Nephron (organoid): ENCODE measurements at regions not wholly inside any gene's neighbourhood (a gene's known extent, or its start where the extent isn't known, plus 50 kb on each side); places are given as distances from the start of the nearest gene placed in this dataset.
"Not testable (repeated sequence)": the region's sequence is repeated elsewhere in the genome, so short reads cannot be mapped to it uniquely, and the experiment has no call there.

ENCODE experiments used
- H3K27ac Mint-ChIP-seq, 3 experiments: 2 replicates each; pipeline ENCODE4 v1.8.0; 2020; ENCODE audit warnings: mixed read lengths in 3 of 3, mild to moderate bottlenecking in 2 of 3, moderate library complexity in 1 of 3
- H3K27me3 Mint-ChIP-seq: 2 replicates; pipeline ENCODE4 v1.8.0; 2021; ENCODE audit warnings: low read depth, mild to moderate bottlenecking, moderate library complexity, mixed read lengths
- H3K36me3 Mint-ChIP-seq: 2 replicates; pipeline ENCODE4 v1.8.0; 2020; ENCODE audit warnings: low read depth, mixed read lengths
- H3K4me1 Mint-ChIP-seq: 2 replicates; pipeline ENCODE4 v1.8.0; 2020; ENCODE audit warnings: mixed read lengths
- H3K4me3 Mint-ChIP-seq, 3 experiments: 2 replicates each; pipeline ENCODE4 v1.8.0; 2020; ENCODE audit warnings: mild to moderate bottlenecking in 3 of 3, mixed read lengths in 3 of 3, moderate library complexity in 2 of 3
- H3K9me3 Mint-ChIP-seq: 2 replicates; pipeline ENCODE4 v1.8.0; 2020; ENCODE audit warnings: mixed read lengths
- TF ChIP-seq, protein P1 (sequence below), 3 experiments: fragments of 200-600 bp; sonication (generic); IDR thresholded peaks; one replicate each; pipeline ENCODE4 v1.5.0; 2021; ENCODE audit warnings: antibody characterized with exemption in 3 of 3; ENCODE audit not compliant: unreplicated experiment in 3 of 3

GRCh38 chr5:93997562-93997961, 256.2 kb upstream of the POU5F2 start:
- H3K4me1 Mint-ChIP-seq: no peaks in the 10 kb centered on the region
- H3K36me3 Mint-ChIP-seq: peaks cover 21% of the 10 kb centered on the region
- H3K9me3 Mint-ChIP-seq: peaks cover 13% of the 10 kb centered on the region
- H3K27me3 Mint-ChIP-seq: no peaks in the 10 kb centered on the region
- TF ChIP-seq, protein P1, sequence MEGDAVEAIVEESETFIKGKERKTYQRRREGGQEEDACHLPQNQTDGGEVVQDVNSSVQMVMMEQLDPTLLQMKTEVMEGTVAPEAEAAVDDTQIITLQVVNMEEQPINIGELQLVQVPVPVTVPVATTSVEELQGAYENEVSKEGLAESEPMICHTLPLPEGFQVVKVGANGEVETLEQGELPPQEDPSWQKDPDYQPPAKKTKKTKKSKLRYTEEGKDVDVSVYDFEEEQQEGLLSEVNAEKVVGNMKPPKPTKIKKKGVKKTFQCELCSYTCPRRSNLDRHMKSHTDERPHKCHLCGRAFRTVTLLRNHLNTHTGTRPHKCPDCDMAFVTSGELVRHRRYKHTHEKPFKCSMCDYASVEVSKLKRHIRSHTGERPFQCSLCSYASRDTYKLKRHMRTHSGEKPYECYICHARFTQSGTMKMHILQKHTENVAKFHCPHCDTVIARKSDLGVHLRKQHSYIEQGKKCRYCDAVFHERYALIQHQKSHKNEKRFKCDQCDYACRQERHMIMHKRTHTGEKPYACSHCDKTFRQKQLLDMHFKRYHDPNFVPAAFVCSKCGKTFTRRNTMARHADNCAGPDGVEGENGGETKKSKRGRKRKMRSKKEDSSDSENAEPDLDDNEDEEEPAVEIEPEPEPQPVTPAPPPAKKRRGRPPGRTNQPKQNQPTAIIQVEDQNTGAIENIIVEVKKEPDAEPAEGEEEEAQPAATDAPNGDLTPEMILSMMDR (IDR thresholded peaks at IDR 0.05; ENCODE audit: unreplicated experiment in 3 of 3): no peak
- H3K4me3 Mint-ChIP-seq: no peak overlapping the region
- no peak overlapping the region for H3K27ac Mint-ChIP-seq

DNA sequence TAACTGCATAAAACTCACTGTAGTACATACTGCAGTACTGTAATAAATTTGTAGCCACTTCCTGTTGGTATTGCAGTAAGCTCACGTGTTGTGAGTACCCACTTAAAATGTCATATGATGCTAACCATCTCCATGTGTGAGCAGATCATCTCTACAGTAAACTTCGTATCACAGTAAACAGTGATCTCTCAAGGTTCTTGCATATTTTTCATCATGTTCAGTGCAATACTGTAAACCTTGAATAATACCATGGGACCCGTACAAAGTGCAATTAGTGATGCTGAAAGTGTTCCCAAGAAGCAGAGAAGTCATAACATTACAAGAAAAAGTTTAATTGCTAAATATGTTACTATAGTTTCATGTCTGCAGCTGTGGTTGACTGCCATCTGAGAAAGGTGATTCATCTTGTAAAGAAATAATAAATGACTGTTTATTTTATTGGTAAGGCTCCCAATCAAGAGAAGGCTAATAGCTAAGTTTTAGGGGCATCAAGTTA, 253.8 kb upstream of the POU5F2 start:
- Mint-ChIP-seq H3K36me3 (no peaks in the 10 kb centered on the region), H3K4me1 (no peaks in the 10 kb centered on the region), H3K27ac (no peak overlapping the region), H3K9me3 (no peaks in the 10 kb centered on the region), H3K4me3 (no peak overlapping the region), H3K27me3 (no peaks in the 10 kb centered on the region)
- TF ChIP-seq, protein P1 (IDR thresholded peaks at IDR 0.05; ENCODE audit: unreplicated experiment in 3 of 3): no peak

DNA sequence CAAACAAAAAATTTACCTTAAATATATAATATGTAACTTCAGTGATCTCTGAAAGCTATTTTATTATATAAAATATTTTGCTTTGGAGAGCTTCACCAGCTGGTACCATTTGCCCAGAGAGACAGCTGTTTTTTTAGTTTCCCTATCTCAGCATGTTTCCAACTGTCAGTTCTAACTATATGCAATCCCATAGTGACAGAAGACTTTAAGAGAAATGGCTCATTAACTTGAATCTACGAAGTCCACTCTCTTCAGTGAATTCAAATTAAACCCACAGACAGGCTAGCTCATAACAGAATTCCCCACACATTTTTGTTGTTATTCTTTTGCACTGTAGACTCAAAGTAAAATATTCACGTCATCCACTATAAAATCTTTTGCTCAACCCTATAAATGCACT, 251.8 kb upstream of the POU5F2 start:
- TF ChIP-seq, protein P1 (IDR thresholded peaks at IDR 0.05; ENCODE audit: unreplicated experiment in 3 of 3): no peak
- H3K9me3 Mint-ChIP-seq: no peaks in the 10 kb centered on the region
- H3K36me3 Mint-ChIP-seq: peaks cover under 1% of the 10 kb centered on the region
- no peaks in the 10 kb centered on the region for H3K27me3 Mint-ChIP-seq
- no peaks in the 10 kb centered on the region for H3K4me1 Mint-ChIP-seq
- no peak overlapping the region for H3K4me3 Mint-ChIP-seq
- peak overlapping the region in 2 of 3 experiments; percentile 29 to 31 for H3K27ac Mint-ChIP-seq

DNA sequence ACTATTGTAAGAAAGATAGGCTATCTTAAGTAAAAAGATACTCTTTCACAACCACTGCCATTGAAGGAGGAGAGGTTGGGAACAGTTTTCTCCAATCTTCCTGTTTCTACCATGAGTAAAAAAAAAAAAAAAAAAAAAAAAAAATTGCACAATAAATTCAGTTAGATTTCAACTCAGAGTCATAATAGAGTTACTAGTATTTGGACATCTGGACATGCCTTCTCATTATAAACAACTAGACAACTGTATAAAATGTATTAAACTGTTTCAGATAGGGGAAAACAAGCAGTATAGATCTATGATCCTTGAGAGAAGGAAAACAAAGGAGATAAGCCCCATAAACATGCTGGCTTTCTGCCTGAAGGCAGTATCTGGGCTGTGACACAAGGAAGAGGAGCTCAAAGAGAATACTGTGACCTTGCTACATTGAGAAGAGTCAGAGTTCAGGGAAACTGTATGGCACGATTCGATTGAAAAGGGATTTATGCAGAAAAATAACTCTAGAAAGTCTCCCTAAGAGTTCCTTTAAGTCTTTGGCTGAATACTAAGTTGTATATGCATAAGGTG, 249.2 kb upstream of the POU5F2 start:
- Mint-ChIP-seq H3K36me3 (peaks cover 13% of the 10 kb centered on the region), H3K4me1 (no peaks in the 10 kb centered on the region), H3K27ac (peak overlapping the region in 1 of 3 experiments; percentile 32), H3K9me3 (peaks cover 8% of the 10 kb centered on the region), H3K27me3 (no peaks in the 10 kb centered on the region), H3K4me3 (no peak overlapping the region)
- TF ChIP-seq, protein P1 (IDR thresholded peaks at IDR 0.05; ENCODE audit: unreplicated experiment in 3 of 3): no peak

- H3K36me3 Mint-ChIP-seq: peaks cover 18% of the 10 kb centered on the region
- not testable (repeated sequence) for H3K27ac Mint-ChIP-seq, H3K27me3 Mint-ChIP-seq, H3K9me3 Mint-ChIP-seq, H3K4me3 Mint-ChIP-seq, H3K4me1 Mint-ChIP-seq
Measured at GRCh38 chr5:93985940-93986570, 244.7 kb upstream of the POU5F2 start.

DNA sequence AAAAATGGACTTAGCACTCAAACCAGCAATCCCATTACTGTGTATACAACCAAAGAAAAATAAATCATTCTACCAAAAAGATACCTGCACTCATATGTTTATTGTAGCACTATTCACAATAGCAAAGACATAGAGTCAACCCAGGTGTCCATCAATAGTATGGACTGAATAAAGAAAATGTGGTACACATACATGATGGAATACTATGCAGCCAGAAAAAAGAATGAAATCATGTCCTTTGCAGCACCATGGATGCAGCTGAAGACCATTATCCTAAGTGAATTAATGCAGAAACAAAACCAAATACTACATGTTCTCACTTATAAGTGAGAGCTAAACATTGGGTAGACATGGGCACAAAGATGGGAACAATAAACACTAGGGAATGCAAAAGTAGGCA, 236.8 kb upstream of the POU5F2 start:
- H3K4me1 Mint-ChIP-seq: no peaks in the 10 kb centered on the region

More for the DNA sequence above, 236.8 kb upstream of the POU5F2 start:
- Mint-ChIP-seq H3K27me3 (no peaks in the 10 kb centered on the region), H3K36me3 (peaks cover 56% of the 10 kb centered on the region), H3K4me3 (no peak overlapping the region), H3K9me3 (peaks cover 58% of the 10 kb centered on the region), H3K27ac (no peak overlapping the region)
- TF ChIP-seq, protein P1 (IDR thresholded peaks at IDR 0.05; ENCODE audit: unreplicated experiment in 3 of 3): no peak
